IMR-90 (cell line): ENCODE measurements at regions not wholly inside any gene's neighbourhood (a gene's known extent, or its start where the extent isn't known, plus 50 kb on each side); places are given as distances from the start of the nearest gene placed in this dataset.

ENCODE experiments used
- ATAC-seq: fragments of 200-7000 bp; cut with Tn5 transposase; 2 replicates; pipeline ENCODE4 v1.9.1; 2020; ENCODE audit warnings: low read depth, mild to moderate bottlenecking, moderate library complexity
- BruUV-seq: library from RNA; stranded (reverse); fragments of 400-500 nt; replicated peaks from 2 replicates; lab custom pipeline; 2021; lab: Mats Ljungman, UMichigan
- CTCF ChIA-PET: fragments of 300-600 bp; formaldehyde crosslinking; extraction: SDS; loops from one replicate; lab custom pipeline; 2021; ENCODE audit warnings: antibody characterized with exemption; lab: Yijun Ruan, JAX
- POLR2A ChIA-PET: fragments of 300-600 bp; sonication (Branson Sonifier 250); formaldehyde crosslinking; loops from one replicate; lab custom pipeline; 2022; ENCODE audit warnings: antibody characterized with exemption; ENCODE audit not compliant: unreplicated experiment; lab: Charles Lee
- DNase-seq: peaks from one replicate; pipeline ENCODE4 v3.0.0; 2013
- H2AFZ ChIP-seq: replicated peaks from 2 replicates; pipeline ENCODE3; 2013; ENCODE audit warnings: low read length, mild to moderate bottlenecking; ENCODE audit not compliant: poor library complexity
- H2AK5ac ChIP-seq: 2 replicates; pipeline ENCODE4 v1.6.1; 2013; ENCODE audit warnings: low read depth, low read length, inconsistent platforms
- H2AK9ac ChIP-seq: replicated peaks from 2 replicates; pipeline ENCODE3; 2013; ENCODE audit warnings: mild to moderate bottlenecking, low read depth, low read length, moderate library complexity; ENCODE audit not compliant: poor library complexity
- H2BK120ac ChIP-seq: 2 replicates; pipeline ENCODE4 v1.6.1; 2013; ENCODE audit warnings: low read depth, low read length, inconsistent platforms
- H2BK15ac ChIP-seq: 3 replicates; pipeline ENCODE4 v1.6.1; 2013; ENCODE audit warnings: low read depth, low read length, inconsistent platforms
- H2BK20ac ChIP-seq: 2 replicates; pipeline ENCODE4 v1.6.1; 2013; ENCODE audit warnings: low read depth, mild to moderate bottlenecking, inconsistent platforms, low read length, moderate library complexity
- H2BK5ac ChIP-seq: 2 replicates; pipeline ENCODE4 v1.6.1; 2013; ENCODE audit warnings: mild to moderate bottlenecking, low read depth, low read length, inconsistent platforms; ENCODE audit not compliant: poor library complexity, severe bottlenecking
- H3K14ac ChIP-seq: replicated peaks from 2 replicates; pipeline ENCODE4 v1.6.1; 2013; ENCODE audit warnings: low read depth, low read length, inconsistent platforms
- H3K18ac ChIP-seq: 2 replicates; pipeline ENCODE4 v1.6.1; 2013; ENCODE audit warnings: low read depth, low read length, control low read depth
- H3K23ac ChIP-seq: 2 replicates; pipeline ENCODE4 v1.6.1; 2013; ENCODE audit warnings: low read depth, low read length, inconsistent platforms
- H3K27ac ChIP-seq: 2 replicates; pipeline ENCODE4 v1.5.1; 2013; ENCODE audit warnings: mild to moderate bottlenecking, control low read depth, low read length; ENCODE audit not compliant: insufficient read depth
- H3K27me3 ChIP-seq: 2 replicates; pipeline ENCODE4 v1.6.1; 2013; ENCODE audit warnings: low read length; ENCODE audit not compliant: control insufficient read depth, insufficient read depth
- H3K36me3 ChIP-seq: 2 replicates; pipeline ENCODE4 v1.6.1; 2013; ENCODE audit warnings: low read length, mixed read lengths; ENCODE audit not compliant: control insufficient read depth, insufficient read depth
- H3K4ac ChIP-seq: 2 replicates; pipeline ENCODE4 v1.6.1; 2013; ENCODE audit warnings: low read depth, low read length, inconsistent platforms
- H3K4me1 ChIP-seq: 2 replicates; pipeline ENCODE4 v1.6.1; 2013; ENCODE audit warnings: low read length, mixed read lengths; ENCODE audit not compliant: control insufficient read depth, insufficient read depth
- H3K4me2 ChIP-seq: 2 replicates; pipeline ENCODE4 v1.6.1; 2013; ENCODE audit warnings: low read depth, mild to moderate bottlenecking, control low read depth, low read length, moderate library complexity
- H3K4me3 ChIP-seq: 2 replicates; pipeline ENCODE4 v1.5.1; 2013; ENCODE audit warnings: low read depth, mild to moderate bottlenecking, control low read depth, low read length, moderate library complexity; ENCODE audit not compliant: insufficient read depth
- H3K56ac ChIP-seq: 2 replicates; pipeline ENCODE4 v1.6.1; 2013; ENCODE audit warnings: low read length, inconsistent platforms; ENCODE audit not compliant: insufficient read depth; ENCODE audit errors: extremely low read depth
- H3K79me1 ChIP-seq, 2 experiments: 2 replicates each; pipeline ENCODE4 v1.6.1; 2013; ENCODE audit warnings: low read length in 2 of 2, inconsistent platforms in 1 of 2, low read depth in 1 of 2
- H3K9ac ChIP-seq: 2 replicates; pipeline ENCODE4 v1.6.1; 2013; ENCODE audit warnings: low read depth, low read length, control low read depth
- H3K9me1 ChIP-seq: 2 replicates; pipeline ENCODE4 v1.6.1; 2013; ENCODE audit warnings: low read length, inconsistent platforms; ENCODE audit not compliant: insufficient read depth
- H3K9me3 ChIP-seq: 2 replicates; pipeline ENCODE4 v1.6.1; 2013; ENCODE audit warnings: low read length; ENCODE audit not compliant: control insufficient read depth, insufficient read depth
- H4K20me1 ChIP-seq: 2 replicates; pipeline ENCODE4 v1.6.1; 2013; ENCODE audit warnings: low read length, inconsistent platforms; ENCODE audit not compliant: insufficient read depth
- H4K5ac ChIP-seq: 2 replicates; pipeline ENCODE4 v1.6.1; 2013; ENCODE audit warnings: mild to moderate bottlenecking, low read depth, low read length, control low read depth
- H4K8ac ChIP-seq, 2 experiments: 2 replicates each; pipeline ENCODE4 v1.6.1; 2013; ENCODE audit warnings: low read depth in 2 of 2, low read length in 2 of 2, control low read depth in 1 of 2, inconsistent platforms in 1 of 2
- H4K91ac ChIP-seq: 2 replicates; pipeline ENCODE4 v1.6.1; 2013; ENCODE audit warnings: low read depth, low read length, inconsistent platforms; ENCODE audit not compliant: insufficient read depth
- RAD21 ChIP-seq: IDR thresholded peaks from 2 replicates; pipeline ENCODE4 v1.6.1; 2012; ENCODE audit warnings: low read length, improper control_type of control experiment
- SMC3 ChIP-seq: fragments of 150-350 bp; IDR thresholded peaks from 2 replicates; pipeline ENCODE4 v1.6.1; 2016; ENCODE audit warnings: low read depth, mild to moderate bottlenecking, antibody characterized with exemption, low read length, moderate library complexity
- USF2 ChIP-seq: fragments of 150-350 bp; IDR thresholded peaks from 2 replicates; pipeline ENCODE4 v1.6.1; 2017; ENCODE audit warnings: mild to moderate bottlenecking, antibody characterized with exemption, low read length, low read depth
- WGBS, 2 experiments: methylation state at CpG; one replicate each; pipeline versions ENCODE4 v1.1.5 to v1.1.7; 2013; ENCODE audit warnings: missing lambda C conversion rate in 2 of 2; ENCODE audit not compliant: insufficient read length in 1 of 2; ENCODE audit errors: extremely low coverage in 2 of 2; 5-methylcytosine and 5-hydroxymethylcytosine counted together
- dilution Hi-C: fragments of 300-500 bp; cut with HindIII; formaldehyde crosslinking; loops from one replicate; pipeline ENCODE4 v1.14.3; 2018; ENCODE audit warnings: low sequenced_read_pairs; ENCODE audit not compliant: unreplicated experiment
- in situ Hi-C: fragments of 300-500 bp; cut with MboI; formaldehyde crosslinking; loops from 3 replicates; pipeline ENCODE4 v1.14.3; 2019; ENCODE audit warnings: low sequenced_read_pairs, inconsistent platforms, mixed read lengths
- intact Hi-C: fragments of 100-400 bp; cut with micrococcal nuclease; formaldehyde crosslinking; loops from 2 replicates; pipeline ENCODE4 v1.10.0; 2022
- TF ChIP-seq, protein P1 (sequence below): conservative IDR thresholded peaks from 2 replicates; pipeline ENCODE4 v1.5.1; 2012; ENCODE audit warnings: mild to moderate bottlenecking, low read depth, low read length, improper control_type of control experiment

GRCh38 chr19:29263305-29264135, 50.6 kb upstream of the UQCRFS1 start:
- 4% methylated on average over 4 of the region's 8 CpGs; no CpG with 5 or more reads in 1 of the 2 experiments for WGBS, 2 experiments
- TF ChIP-seq SMC3, result peak; percentile 55
- no peak for TF ChIP-seq USF2
- TF ChIP-seq RAD21, result peak; percentile 60
- TF ChIP-seq, protein P1, sequence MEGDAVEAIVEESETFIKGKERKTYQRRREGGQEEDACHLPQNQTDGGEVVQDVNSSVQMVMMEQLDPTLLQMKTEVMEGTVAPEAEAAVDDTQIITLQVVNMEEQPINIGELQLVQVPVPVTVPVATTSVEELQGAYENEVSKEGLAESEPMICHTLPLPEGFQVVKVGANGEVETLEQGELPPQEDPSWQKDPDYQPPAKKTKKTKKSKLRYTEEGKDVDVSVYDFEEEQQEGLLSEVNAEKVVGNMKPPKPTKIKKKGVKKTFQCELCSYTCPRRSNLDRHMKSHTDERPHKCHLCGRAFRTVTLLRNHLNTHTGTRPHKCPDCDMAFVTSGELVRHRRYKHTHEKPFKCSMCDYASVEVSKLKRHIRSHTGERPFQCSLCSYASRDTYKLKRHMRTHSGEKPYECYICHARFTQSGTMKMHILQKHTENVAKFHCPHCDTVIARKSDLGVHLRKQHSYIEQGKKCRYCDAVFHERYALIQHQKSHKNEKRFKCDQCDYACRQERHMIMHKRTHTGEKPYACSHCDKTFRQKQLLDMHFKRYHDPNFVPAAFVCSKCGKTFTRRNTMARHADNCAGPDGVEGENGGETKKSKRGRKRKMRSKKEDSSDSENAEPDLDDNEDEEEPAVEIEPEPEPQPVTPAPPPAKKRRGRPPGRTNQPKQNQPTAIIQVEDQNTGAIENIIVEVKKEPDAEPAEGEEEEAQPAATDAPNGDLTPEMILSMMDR, result peak; percentile 62
- Histone ChIP-seq H2BK15ac (no peak overlapping the region), H2BK5ac (no peak overlapping the region), H4K5ac (no peak overlapping the region), H3K14ac (no peak overlapping the region), H4K8ac (no peak overlapping the region), H3K9ac (no peak overlapping the region), H3K4me1 (no peaks in the 10 kb centered on the region), H3K9me3 (no peaks in the 10 kb centered on the region), H4K91ac (no peak overlapping the region), H3K4me3 (no peak overlapping the region), H3K9me1 (no peaks in the 10 kb centered on the region), H3K79me1 (no peaks in the 10 kb centered on the region), H2AFZ (no peak overlapping the region), H3K27me3 (no peaks in the 10 kb centered on the region), H2AK5ac (no peak overlapping the region), H3K23ac (no peak overlapping the region), H2BK120ac (no peak overlapping the region), H4K20me1 (no peaks in the 10 kb centered on the region), H2BK20ac (no peak overlapping the region), H3K36me3 (no peaks in the 10 kb centered on the region), H2AK9ac (peak overlapping the region; percentile 37), H3K56ac (no peak overlapping the region), H3K4me2 (no peak overlapping the region), H3K18ac (no peak overlapping the region), H3K27ac (no peak overlapping the region), H3K4ac (no peak overlapping the region)
- ATAC-seq (peak; percentile 69), DNase-seq (peak; percentile 17)
- in situ Hi-C loops (loop anchor here (25.0 kb wide), 1 partner anchor 526 kb away; no protein-coding TSS in a partner anchor), dilution Hi-C loops (no loop called here), intact Hi-C loops (loop anchor here (2.0 kb wide), 2 partner anchors 385 to 527 kb away; no protein-coding TSS in a partner anchor)
- ChIA-PET CTCF (interaction anchor here (0.5 to 1.1 kb wide), 4 partner anchors 9 to 527 kb away, joined by 3 to 5 read pairs (median 4); no protein-coding TSS in a partner anchor), POLR2A (no interaction called here)
- BruUV-seq, result no TSS peak
